ENCODE measurements at regions not wholly inside any gene's neighbourhood (a gene's known extent, or its start where the extent isn't known, plus 50 kb on each side); places are given as distances from the start of the nearest gene placed in this dataset.

DNA sequence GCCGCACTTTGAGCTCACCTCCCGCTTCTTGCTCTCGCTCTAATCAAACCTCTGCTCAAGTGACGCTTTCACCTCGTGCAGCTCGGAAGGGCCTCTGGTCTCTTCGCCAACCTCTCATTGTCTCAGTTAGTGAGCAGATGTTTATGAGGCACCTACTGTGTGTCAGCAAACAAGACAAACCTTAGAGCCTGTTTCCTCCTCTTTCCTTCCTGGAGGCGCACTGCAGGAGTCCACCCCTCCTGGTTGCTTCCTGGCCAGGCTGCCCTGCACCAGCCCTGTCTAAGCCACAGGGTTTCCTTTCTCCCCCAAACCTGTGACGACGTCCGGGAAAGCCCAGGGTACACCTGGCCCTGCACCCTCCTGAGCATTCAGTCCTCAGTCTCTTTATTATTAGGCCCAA is 84.2 kb downstream of the PHETA1 start:
- TF ChIP-seq POLR2A (IDR thresholded peaks at IDR 0.05), result no peak
- TF ChIP-seq POLR2AphosphoS5 (IDR thresholded peaks at IDR 0.05), result no peak
- no peak for TF ChIP-seq EP300 (IDR thresholded peaks at IDR 0.05)
- TF ChIP-seq, protein P1, sequence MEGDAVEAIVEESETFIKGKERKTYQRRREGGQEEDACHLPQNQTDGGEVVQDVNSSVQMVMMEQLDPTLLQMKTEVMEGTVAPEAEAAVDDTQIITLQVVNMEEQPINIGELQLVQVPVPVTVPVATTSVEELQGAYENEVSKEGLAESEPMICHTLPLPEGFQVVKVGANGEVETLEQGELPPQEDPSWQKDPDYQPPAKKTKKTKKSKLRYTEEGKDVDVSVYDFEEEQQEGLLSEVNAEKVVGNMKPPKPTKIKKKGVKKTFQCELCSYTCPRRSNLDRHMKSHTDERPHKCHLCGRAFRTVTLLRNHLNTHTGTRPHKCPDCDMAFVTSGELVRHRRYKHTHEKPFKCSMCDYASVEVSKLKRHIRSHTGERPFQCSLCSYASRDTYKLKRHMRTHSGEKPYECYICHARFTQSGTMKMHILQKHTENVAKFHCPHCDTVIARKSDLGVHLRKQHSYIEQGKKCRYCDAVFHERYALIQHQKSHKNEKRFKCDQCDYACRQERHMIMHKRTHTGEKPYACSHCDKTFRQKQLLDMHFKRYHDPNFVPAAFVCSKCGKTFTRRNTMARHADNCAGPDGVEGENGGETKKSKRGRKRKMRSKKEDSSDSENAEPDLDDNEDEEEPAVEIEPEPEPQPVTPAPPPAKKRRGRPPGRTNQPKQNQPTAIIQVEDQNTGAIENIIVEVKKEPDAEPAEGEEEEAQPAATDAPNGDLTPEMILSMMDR (IDR thresholded peaks at IDR 0.05), result no peak
- Histone ChIP-seq H3K36me3 (no peaks in the 10 kb centered on the region), H3K27ac (no peak overlapping the region), H3K4me1 (no peaks in the 10 kb centered on the region), H3K9me3 (no peaks in the 10 kb centered on the region), H3K4me3 (no peak overlapping the region), H3K27me3 (peaks cover 17% of the 10 kb centered on the region)
- 69% methylated on average over 11 of the region's 11 CpGs for WGBS
- DNase-seq (ENCODE audit: low spot score in 2 of 2), result no peak

DNA sequence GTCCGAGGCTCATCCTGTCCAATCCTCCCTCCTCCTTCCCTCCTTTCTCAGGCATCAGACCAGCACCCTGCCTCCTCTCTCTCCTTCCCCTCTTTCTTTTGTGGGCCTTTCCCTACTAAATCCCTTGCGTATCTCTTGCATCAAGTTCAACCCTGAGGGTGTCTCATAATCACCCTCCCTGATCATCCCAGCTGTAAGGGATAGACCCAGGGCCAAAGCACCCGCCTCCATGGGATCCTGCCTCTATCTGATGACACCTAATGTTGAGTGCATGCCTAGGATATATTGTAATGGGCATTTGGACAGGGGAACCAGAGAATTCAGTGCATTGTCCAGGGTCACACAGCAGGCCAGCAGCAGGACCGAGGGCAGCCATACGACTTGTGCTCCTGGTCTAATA is 84.9 kb downstream of the PHETA1 start:
- no peak for TF ChIP-seq POLR2AphosphoS5 (IDR thresholded peaks at IDR 0.05)
- TF ChIP-seq EP300 (IDR thresholded peaks at IDR 0.05), result no peak
- TF ChIP-seq, protein P1 (IDR thresholded peaks at IDR 0.05), result no peak
- no peak for TF ChIP-seq POLR2A (IDR thresholded peaks at IDR 0.05)
- Histone ChIP-seq H3K4me3 (no peak overlapping the region), H3K36me3 (no peaks in the 10 kb centered on the region), H3K27ac (no peak overlapping the region), H3K9me3 (no peaks in the 10 kb centered on the region), H3K4me1 (no peaks in the 10 kb centered on the region), H3K27me3 (peaks cover 25% of the 10 kb centered on the region)
- no peak for DNase-seq (ENCODE audit: low spot score in 2 of 2)
- WGBS, result 80% methylated on average over 5 of the region's 5 CpGs

DNA sequence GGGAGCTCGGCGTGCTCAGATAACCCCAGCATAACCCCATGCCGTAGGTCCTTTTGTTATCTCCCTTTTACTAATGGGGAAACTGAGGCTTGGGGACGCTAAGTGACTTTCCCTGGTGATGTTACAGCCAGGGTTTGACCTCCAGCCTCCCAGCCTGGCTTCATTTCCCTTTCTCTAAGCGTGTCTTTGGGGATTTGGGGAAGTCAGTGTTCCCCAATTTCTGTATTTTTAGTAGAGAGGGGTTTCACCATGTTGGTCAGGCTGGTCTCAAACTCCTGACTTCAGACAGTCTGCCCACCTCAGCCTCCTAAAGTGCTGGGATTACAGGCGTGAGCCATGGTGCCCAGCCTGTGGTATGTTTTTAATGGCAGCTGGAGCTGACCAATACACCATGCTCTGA is 85.4 kb downstream of the PHETA1 start:
- H3K36me3 ChIP-seq, result no peaks in the 10 kb centered on the region
- H3K27me3 ChIP-seq, result peaks cover 28% of the 10 kb centered on the region
- DNase-seq (ENCODE audit: low spot score in 2 of 2), result no peak
- no peak overlapping the region for H3K4me3 ChIP-seq
- WGBS, result 81% methylated on average over 6 of the region's 6 CpGs
- H3K4me1 ChIP-seq, result no peaks in the 10 kb centered on the region
- H3K27ac ChIP-seq, result no peak overlapping the region
- H3K9me3 ChIP-seq, result no peaks in the 10 kb centered on the region
- TF ChIP-seq POLR2A (IDR thresholded peaks at IDR 0.05) (no peak), POLR2AphosphoS5 (IDR thresholded peaks at IDR 0.05) (no peak), EP300 (IDR thresholded peaks at IDR 0.05) (no peak)
- TF ChIP-seq, protein P1 (IDR thresholded peaks at IDR 0.05), result no peak

DNA sequence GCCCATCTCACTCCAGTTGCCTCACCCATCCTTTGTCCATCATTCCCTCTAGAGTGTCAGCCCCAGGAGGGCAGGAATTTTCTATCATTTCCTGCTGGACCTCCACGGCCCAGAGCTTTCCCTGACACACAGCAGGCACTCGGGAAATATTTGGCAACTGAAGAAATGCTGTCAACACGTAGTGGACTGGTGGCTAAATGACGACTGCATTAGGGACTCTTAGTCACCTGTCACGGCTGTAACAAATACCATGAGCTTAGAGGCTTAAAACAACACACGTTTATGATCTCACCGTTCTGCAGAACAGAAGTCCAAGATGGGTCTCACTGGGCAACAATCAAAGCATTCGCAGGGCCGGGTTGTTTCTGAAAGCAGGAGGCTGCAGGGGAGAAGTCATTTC is 91.3 kb downstream of the PHETA1 start:
- Histone ChIP-seq H3K27ac (no peak overlapping the region), H3K4me1 (no peaks in the 10 kb centered on the region), H3K27me3 (peaks cover 83% of the 10 kb centered on the region), H3K9me3 (no peaks in the 10 kb centered on the region), H3K36me3 (no peaks in the 10 kb centered on the region), H3K4me3 (no peak overlapping the region)
- no peak for TF ChIP-seq EP300 (IDR thresholded peaks at IDR 0.05)
- TF ChIP-seq POLR2A (IDR thresholded peaks at IDR 0.05), result no peak
- TF ChIP-seq, protein P1 (IDR thresholded peaks at IDR 0.05), result no peak
- TF ChIP-seq POLR2AphosphoS5 (IDR thresholded peaks at IDR 0.05), result no peak
- no peak for DNase-seq (ENCODE audit: low spot score in 2 of 2)
- 62% methylated on average over 9 of the region's 9 CpGs for WGBS

DNA sequence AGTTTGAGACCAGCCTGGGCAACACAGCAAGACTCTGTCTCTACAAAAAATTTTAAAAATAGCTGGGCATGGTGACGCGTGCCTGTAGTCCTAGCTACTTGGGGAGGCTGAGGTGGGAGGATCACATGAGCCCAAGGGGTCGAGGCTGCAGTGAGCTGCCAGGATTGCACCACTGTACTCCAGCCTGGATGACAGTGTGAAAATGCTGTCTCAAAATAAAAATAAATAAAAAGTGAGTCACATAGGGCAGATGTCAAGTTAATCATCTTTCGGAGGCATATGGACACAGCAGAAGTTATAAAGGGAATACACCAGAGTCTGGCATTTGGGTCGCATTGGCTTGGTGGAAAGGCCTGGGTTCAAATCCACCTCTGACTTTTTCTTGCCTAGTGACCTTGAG is 92.7 kb downstream of the PHETA1 start:
- no peak overlapping the region for H3K4me3 ChIP-seq
- DNase-seq (ENCODE audit: low spot score in 2 of 2), result no peak
- peaks cover 84% of the 10 kb centered on the region for H3K27me3 ChIP-seq
- H3K9me3 ChIP-seq, result no peaks in the 10 kb centered on the region
- TF ChIP-seq POLR2A (IDR thresholded peaks at IDR 0.05) (no peak), POLR2AphosphoS5 (IDR thresholded peaks at IDR 0.05) (no peak), EP300 (IDR thresholded peaks at IDR 0.05) (no peak)
- TF ChIP-seq, protein P1 (IDR thresholded peaks at IDR 0.05), result no peak
- H3K27ac ChIP-seq, result no peak overlapping the region
- WGBS, result 79% methylated on average over 5 of the region's 5 CpGs
- H3K36me3 ChIP-seq, result no peaks in the 10 kb centered on the region
- no peaks in the 10 kb centered on the region for H3K4me1 ChIP-seq
